ENCODE measurements at regions not wholly inside any gene's neighbourhood (a gene's known extent, or its start where the extent isn't known, plus 50 kb on each side); places are given as distances from the start of the nearest gene placed in this dataset.

- no peak for TF ChIP-seq CTCF (IDR thresholded peaks at IDR 0.05)
- TF ChIP-seq POLR2AphosphoS5 (IDR thresholded peaks at IDR 0.05) = no peak
- no peak for TF ChIP-seq EP300 (IDR thresholded peaks at IDR 0.05)
Measured at GRCh38 chr5:175141421-175141820, 302.6 kb downstream of the DRD1 start.

All from sigmoid colon (tissue), 4 donors.